ENCODE measurements at regions not wholly inside any gene's neighbourhood (a gene's known extent, or its start where the extent isn't known, plus 50 kb on each side); places are given as distances from the start of the nearest gene placed in this dataset.

DNA sequence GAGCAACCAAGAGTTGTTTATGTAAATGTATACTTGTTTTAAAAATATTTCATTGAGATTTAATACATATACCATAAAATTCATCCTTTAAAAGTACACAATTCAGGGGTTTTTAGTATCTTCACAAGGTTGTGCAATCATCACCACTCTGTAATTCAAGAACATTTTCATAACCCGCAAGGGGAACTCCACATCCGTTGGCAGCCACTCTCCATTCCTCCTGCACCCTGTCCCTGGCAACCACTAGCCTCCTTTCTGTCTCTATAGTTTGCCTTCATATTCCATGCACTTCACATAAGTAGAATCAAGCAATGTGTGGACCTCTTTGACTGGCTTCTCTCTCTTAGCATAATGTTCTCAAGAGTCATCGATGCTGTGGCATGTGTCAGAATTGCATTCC, 104.2 kb upstream of the PDE10A start:
- TF ChIP-seq, protein P1, sequence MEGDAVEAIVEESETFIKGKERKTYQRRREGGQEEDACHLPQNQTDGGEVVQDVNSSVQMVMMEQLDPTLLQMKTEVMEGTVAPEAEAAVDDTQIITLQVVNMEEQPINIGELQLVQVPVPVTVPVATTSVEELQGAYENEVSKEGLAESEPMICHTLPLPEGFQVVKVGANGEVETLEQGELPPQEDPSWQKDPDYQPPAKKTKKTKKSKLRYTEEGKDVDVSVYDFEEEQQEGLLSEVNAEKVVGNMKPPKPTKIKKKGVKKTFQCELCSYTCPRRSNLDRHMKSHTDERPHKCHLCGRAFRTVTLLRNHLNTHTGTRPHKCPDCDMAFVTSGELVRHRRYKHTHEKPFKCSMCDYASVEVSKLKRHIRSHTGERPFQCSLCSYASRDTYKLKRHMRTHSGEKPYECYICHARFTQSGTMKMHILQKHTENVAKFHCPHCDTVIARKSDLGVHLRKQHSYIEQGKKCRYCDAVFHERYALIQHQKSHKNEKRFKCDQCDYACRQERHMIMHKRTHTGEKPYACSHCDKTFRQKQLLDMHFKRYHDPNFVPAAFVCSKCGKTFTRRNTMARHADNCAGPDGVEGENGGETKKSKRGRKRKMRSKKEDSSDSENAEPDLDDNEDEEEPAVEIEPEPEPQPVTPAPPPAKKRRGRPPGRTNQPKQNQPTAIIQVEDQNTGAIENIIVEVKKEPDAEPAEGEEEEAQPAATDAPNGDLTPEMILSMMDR (conservative IDR thresholded peaks at IDR 0.05; ENCODE audit: low read depth, low read length), result no peak
- TF ChIP-seq, protein P2, sequence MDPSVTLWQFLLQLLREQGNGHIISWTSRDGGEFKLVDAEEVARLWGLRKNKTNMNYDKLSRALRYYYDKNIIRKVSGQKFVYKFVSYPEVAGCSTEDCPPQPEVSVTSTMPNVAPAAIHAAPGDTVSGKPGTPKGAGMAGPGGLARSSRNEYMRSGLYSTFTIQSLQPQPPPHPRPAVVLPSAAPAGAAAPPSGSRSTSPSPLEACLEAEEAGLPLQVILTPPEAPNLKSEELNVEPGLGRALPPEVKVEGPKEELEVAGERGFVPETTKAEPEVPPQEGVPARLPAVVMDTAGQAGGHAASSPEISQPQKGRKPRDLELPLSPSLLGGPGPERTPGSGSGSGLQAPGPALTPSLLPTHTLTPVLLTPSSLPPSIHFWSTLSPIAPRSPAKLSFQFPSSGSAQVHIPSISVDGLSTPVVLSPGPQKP (IDR thresholded peaks at IDR 0.05; ENCODE audit: borderline replicate concordance, low read depth, low read length), result no peak
- TF ChIP-seq RCOR1 (IDR thresholded peaks at IDR 0.05; ENCODE audit: insufficient replicate concordance, low read length) (no peak), POLR2A (IDR thresholded peaks at IDR 0.05; ENCODE audit: low read depth, low read length) (no peak), CEBPB (IDR thresholded peaks at IDR 0.05; ENCODE audit: low read depth, low read length) (peak; percentile 39), RFX5 (IDR thresholded peaks at IDR 0.05; ENCODE audit: low read depth, low read length) (no peak), SMC3 (IDR thresholded peaks at IDR 0.05; ENCODE audit: low read depth, low read length) (no peak), MAFK (IDR thresholded peaks at IDR 0.05; ENCODE audit: low read depth, low read length) (no peak), FOS (IDR thresholded peaks at IDR 0.05; ENCODE audit: low read depth, low read length) (no peak), MXI1 (IDR thresholded peaks at IDR 0.05; ENCODE audit: borderline replicate concordance, low read depth, low read length) (no peak), RAD21 (IDR thresholded peaks at IDR 0.05; ENCODE audit: low read length) (no peak)
- TF ChIP-seq, protein P3, sequence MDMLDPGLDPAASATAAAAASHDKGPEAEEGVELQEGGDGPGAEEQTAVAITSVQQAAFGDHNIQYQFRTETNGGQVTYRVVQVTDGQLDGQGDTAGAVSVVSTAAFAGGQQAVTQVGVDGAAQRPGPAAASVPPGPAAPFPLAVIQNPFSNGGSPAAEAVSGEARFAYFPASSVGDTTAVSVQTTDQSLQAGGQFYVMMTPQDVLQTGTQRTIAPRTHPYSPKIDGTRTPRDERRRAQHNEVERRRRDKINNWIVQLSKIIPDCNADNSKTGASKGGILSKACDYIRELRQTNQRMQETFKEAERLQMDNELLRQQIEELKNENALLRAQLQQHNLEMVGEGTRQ (IDR thresholded peaks at IDR 0.05; ENCODE audit: low read depth, low read length), result no peak
